Activated CD4-positive, alpha-beta T cell treated with anti-CD3 and anti-CD28 coated beads, Interleukin-2, amount 50 U/mL, for 48 hours (primary cell): ENCODE measurements at regions not wholly inside any gene's neighbourhood (a gene's known extent, or its start where the extent isn't known, plus 50 kb on each side); places are given as distances from the start of the nearest gene placed in this dataset.
"Not testable (repeated sequence)": the region's sequence is repeated elsewhere in the genome, so short reads cannot be mapped to it uniquely, and the experiment has no call there.

ENCODE experiments used
- DNase-seq, 2 experiments: peaks; one replicate each; pipeline ENCODE4 v3.0.0-alpha.2; 2020

DNA sequence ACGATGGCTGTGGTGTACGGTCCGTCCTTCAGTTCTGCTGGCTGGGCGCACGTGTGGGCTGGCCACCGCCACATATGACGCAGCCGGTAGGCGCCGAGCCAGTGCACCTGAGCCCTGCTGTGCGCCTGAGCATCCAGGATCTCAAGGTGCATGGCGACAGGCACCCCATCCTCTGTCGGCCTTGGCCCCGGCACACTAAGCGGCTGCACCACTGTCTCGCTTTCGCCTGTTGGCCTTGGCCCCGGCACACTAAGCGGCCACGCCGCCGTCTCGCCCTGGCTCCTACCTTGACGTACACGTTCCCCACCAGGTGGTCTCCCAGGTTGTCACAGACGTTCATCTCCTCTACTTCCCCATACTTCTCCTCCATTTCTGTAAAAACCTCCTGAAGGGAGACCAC, 4034.6 kb upstream of the TPTE start:
- not testable (repeated sequence) for DNase-seq

GRCh38 chr21:6492691-6493090, 4028.7 kb upstream of the TPTE start:
- not testable (repeated sequence) for DNase-seq

DNA sequence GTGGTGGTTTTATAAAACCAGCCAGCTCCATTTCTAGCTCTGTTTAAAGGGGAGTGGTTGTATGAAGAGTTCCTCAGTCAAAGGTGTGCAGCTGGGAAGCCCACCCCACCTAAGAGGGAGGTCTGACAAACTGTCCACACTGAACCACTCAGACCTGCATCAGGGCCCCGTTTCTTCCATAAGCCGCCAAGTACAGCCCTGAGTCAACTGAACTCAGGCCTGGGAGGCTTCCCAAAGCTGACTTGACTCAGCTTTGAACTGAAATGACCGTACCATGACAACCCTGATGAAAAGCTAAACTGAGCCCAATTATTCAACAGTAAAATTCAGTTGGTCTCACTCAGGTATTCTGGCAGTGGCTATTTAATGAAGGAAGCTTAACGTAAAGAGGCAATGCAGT, 4027.4 kb upstream of the TPTE start:
- DNase-seq = not testable (repeated sequence)

- not testable (repeated sequence) for DNase-seq
These were observed 4025.0 kb upstream of the TPTE start for GRCh38 chr21:6496356-6496755.

- peak; percentile 6 to 13 for DNase-seq
These were observed 4022.7 kb upstream of the TPTE start for GRCh38 chr21:6498716-6499115.

GRCh38 chr21:6499128-6499826, 4022.1 kb upstream of the TPTE start:
- DNase-seq = peak; percentile 47 to 60

DNA sequence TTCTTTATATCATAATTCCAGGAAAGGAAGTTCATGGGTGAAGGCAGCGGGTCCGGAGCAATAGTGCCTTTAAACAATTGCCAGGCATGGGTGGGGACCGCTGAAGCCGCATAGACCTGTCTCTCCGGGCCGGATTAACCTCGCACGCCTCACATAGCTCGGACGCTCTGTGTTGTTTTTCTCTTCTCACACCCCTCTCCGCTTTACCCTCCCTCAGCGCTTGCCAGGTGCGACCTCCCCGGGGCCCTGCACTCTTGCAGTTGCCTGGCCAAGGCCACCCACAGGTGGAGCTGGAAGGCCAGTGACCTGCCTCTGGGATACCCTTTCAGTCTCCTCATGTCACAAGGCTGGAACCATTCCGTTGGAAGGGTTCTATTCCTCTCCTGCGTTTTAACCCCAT, 4021.5 kb upstream of the TPTE start:
- DNase-seq = not testable (repeated sequence)

DNA sequence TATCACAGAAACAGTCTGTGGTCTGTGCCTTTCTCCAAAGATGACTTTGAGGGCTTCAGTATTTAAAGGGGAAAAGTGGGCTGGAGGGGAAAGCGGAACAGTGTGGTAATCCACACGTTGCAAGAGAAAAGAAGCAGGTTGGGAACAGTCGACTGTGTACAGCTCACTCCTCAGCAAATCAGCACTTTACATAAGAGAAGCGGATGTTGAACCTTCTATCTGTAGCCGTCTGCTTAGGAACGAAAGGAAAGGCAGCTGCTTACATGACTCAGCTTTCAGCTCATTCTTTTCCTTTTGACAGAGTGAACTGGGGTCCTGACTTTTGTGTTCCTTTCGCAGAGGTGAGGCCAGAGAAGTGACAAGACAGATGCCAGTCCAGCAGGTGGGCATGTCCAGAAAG, 4020.7 kb upstream of the TPTE start:
- not testable (repeated sequence) for DNase-seq

DNA sequence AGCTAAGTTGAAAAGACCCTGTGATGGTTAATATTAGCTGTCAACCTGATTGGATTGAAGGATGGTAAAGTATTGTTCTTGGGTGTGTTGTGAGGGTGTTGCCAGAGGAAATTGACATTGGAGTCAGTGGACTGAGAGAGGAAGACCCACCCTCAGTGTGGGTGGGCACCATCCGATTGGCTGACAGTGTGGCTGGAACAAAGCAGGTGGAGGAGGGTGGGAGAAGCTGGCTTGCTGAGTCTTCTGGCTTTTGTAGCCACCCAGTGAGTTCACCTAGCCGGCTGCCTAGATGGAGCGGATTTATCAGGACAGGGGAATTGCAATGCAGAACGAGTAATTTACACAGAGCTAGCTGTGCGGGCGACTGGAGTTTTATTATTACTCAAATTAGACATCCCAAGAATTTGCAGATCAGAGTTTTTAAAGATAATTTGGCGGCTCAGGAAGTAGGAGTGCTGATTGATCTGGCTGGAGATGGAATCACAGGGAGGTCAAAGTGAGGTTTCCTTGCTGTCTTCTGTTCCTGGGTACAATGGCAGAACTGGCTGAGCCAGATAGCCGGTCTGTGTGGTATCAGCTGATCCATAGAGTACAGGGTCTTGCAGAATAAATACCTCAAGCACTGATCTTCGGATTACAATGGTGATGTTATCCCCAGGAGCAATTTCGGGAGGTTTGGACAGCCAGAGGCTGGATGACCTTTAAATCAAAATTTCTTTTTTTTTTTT, 4015.1 kb upstream of the TPTE start:
- not testable (repeated sequence) for DNase-seq

- DNase-seq = not testable (repeated sequence)
These were observed 4013.8 kb upstream of the TPTE start for GRCh38 chr21:6507632-6508031.

GRCh38 chr21:6521777-6522176, 3999.6 kb upstream of the TPTE start:
- DNase-seq = not testable (repeated sequence)

DNA sequence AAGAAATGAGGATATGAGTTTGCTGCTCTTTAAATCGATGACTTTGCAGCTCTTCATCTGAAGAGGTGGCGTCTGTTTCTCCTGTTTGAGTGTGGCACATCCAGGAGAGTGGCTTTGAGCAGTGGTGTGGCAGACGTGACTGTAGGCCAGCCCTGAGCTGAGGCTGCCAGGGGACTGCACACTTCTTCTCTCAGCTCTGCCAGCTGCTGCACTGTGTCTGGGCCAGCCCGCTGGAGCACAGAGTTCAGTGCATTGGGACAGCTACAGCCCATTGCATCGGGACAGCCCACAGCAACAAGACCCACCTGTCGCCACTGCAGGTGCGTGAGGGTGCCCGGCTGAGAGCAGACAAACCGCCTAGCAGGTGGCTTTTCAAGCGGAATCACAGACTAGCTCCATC, 3995.2 kb upstream of the TPTE start:
- DNase-seq = not testable (repeated sequence)

GRCh38 chr21:6530655-6531054, 3990.7 kb upstream of the TPTE start:
- DNase-seq = not testable (repeated sequence)

DNA sequence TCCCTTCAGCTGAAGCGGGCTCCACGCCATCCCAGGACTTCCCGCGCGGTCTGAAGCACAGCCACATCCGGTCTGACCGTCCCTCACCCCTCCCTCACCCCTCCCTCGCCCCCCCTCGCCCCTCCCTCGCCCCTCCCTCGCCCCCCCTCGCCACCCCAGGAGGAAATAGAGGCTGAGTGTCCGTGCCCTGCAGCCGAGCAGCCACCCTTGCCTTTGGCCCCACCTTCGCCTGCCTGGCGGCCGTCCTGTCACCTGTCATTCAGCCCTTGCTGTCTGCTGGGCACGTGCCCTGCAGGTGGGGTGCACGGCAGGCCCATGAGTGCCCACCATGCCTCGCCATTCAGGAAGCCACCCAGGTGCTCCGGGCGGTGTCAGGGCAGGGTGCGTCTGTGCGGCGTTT, 3988.1 kb upstream of the TPTE start:
- not testable (repeated sequence) for DNase-seq

DNA sequence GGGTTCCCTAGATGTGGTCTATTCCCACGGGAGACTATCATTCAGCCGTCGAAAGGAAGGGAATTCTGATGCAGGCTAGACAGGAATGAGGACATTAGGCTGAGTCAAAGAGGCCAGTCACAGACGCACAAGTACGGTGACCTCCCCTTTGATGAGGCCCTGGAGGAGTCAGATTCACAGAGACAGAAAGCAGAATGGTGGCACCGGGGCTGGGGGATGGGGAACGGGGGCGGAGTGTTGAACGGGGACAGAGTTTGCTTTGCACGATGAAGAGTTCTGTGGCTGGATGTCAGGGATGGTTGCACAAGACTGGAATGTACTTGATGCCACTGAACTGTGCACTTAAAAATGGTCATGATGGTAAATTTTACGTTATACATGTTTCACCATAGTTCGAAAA, 3983.1 kb upstream of the TPTE start:
- DNase-seq = not testable (repeated sequence)

- not testable (repeated sequence) for DNase-seq
These were observed 3981.7 kb upstream of the TPTE start for GRCh38 chr21:6539688-6540087.

- not testable (repeated sequence) for DNase-seq
These were observed 3980.3 kb upstream of the TPTE start for GRCh38 chr21:6541036-6541435.

DNA sequence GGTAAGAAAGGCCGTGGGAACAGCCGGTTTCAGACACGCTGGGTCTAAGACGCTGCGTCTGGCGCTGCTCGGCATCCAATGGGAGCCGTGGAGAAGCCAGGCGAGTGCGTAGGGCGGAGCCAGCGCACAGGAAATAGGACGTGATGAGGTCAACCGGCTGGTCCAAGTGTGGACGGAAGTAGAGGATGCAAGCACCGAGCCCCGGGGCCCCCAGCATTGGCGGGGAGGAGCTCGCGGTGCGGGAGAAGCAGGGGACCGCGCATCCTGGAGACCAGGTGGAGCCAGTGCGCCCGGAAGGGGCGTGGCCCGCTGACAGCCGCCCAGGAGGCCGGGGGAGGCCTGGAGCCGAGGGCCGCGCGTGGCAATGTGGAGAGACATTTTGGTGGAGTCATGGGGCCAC, 3976.1 kb upstream of the TPTE start:
- DNase-seq = not testable (repeated sequence)

DNA sequence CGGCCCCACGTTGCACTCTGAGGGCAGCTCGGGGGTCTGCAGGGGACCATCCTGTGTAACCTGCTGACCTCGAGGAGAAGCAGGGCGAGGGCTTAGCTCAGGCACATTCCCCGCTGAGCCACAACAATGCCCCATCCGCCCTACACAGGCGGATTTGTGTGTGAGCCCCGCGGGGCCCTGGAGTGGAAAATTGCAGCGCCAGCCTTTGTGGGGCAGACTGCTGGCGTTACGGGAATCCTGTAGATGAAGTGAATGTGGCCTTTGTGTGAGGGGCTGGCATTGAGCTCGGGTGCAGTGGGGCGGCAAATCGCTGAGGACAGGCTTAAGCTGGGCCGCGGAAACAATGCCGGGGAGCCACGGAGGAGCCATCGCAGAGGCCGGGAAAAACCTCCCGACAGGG, 3970.3 kb upstream of the TPTE start:
- not testable (repeated sequence) for DNase-seq

DNA sequence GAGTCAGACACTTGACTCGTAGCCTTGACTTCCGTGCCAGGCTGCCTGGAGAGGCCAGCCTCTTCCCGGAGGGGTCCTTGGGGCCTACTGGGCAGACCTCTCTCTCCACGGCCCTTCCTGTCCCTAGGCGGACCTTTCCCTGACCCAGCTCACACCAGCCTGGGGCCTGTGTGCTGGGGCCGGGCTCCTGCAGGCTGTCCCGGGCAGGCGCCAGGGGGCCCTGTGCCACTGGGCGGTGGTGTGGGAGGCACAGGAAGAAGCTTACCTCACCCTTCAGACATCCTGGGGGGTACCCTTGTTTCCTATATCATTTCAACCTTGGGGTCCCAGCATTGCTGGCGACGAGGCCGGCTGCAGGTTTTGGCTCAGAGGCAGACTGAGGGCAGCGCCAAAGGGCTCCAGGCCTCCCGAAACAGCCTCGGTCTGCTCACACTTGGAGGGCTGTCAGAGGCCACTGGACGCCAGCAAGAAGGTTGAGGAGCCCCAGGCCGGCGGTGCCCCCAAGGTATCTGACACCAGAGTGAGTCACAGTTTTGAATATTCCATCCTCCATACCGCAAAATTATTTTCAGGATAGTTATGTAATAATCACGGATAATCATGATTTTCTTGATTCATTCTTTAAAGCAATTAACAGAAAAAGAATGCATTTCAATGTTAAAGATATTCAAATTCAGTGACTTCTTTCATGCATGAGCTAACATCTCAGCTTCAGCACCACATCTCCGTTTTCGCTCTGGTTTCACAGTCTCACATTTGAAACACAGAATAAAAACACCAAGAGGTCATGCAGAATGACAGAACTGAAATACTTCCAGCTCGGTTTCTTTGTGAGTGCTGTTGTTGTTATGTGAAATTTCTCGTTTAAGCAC, 3967.6 kb upstream of the TPTE start:
- DNase-seq = not testable (repeated sequence)

GRCh38 chr21:6554377-6554864, 3967.0 kb upstream of the TPTE start:
- not testable (repeated sequence) for DNase-seq

- not testable (repeated sequence) for DNase-seq
These were observed 3964.9 kb upstream of the TPTE start for GRCh38 chr21:6556516-6556915.

DNA sequence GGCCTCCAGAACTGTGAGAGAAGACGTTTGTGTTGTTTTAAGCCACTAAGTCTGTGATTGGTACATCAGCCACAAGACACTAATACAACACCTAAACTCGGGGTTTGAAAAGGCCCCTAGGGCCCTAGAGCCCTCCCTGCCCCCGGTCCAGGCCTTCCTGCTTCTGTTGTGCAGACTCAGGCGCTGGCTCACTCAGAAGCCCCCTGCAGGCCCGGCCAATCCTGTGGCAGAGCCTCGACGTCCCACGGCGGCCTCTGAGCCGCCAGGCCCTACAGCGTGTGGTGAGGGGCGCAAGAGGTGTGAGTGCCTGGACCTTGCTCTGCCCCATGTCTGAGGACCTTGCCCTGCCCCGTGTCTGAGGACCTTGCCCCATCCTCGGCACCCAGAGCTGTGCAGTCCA, 3964.0 kb upstream of the TPTE start:
- not testable (repeated sequence) for DNase-seq
